Adipocyte (in vitro differentiated cells): ENCODE measurements at regions not wholly inside any gene's neighbourhood (a gene's known extent, or its start where the extent isn't known, plus 50 kb on each side); places are given as distances from the start of the nearest gene placed in this dataset.
A peak's percentile ranks its signal among the peaks of the same experiment; 100 is the strongest.

Experiments used
- DNase-seq: peaks from one replicate; pipeline ENCODE4 v3.0.0-alpha.2; 2015; ENCODE audit warnings: low read depth
- H3K27me3 ChIP-seq: replicated peaks from 2 replicates; pipeline ENCODE4 v1.7.0; 2013; ENCODE audit warnings: mild to moderate bottlenecking, low read length, moderate library complexity; ENCODE audit not compliant: control insufficient read depth, insufficient read depth
- H3K36me3 ChIP-seq: 2 replicates; pipeline ENCODE4 v1.7.0; 2013; ENCODE audit warnings: low read length, mild to moderate bottlenecking, moderate library complexity; ENCODE audit not compliant: control insufficient read depth, insufficient read depth, severe bottlenecking
- H3K4me1 ChIP-seq: 2 replicates; pipeline ENCODE4 v1.7.0; 2013; ENCODE audit warnings: mild to moderate bottlenecking, low read length, moderate library complexity; ENCODE audit not compliant: control insufficient read depth, insufficient read depth
- H3K4me3 ChIP-seq: 2 replicates; pipeline ENCODE4 v1.7.0; 2013; ENCODE audit warnings: mild to moderate bottlenecking, low read length, moderate library complexity
- H3K9ac ChIP-seq: 2 replicates; pipeline ENCODE4 v1.7.0; 2013; ENCODE audit warnings: mild to moderate bottlenecking, low read length, moderate library complexity
- H3K9me3 ChIP-seq: 2 replicates; pipeline ENCODE4 v1.7.0; 2013; ENCODE audit warnings: mild to moderate bottlenecking, low read length, moderate library complexity; ENCODE audit not compliant: control insufficient read depth

DNA sequence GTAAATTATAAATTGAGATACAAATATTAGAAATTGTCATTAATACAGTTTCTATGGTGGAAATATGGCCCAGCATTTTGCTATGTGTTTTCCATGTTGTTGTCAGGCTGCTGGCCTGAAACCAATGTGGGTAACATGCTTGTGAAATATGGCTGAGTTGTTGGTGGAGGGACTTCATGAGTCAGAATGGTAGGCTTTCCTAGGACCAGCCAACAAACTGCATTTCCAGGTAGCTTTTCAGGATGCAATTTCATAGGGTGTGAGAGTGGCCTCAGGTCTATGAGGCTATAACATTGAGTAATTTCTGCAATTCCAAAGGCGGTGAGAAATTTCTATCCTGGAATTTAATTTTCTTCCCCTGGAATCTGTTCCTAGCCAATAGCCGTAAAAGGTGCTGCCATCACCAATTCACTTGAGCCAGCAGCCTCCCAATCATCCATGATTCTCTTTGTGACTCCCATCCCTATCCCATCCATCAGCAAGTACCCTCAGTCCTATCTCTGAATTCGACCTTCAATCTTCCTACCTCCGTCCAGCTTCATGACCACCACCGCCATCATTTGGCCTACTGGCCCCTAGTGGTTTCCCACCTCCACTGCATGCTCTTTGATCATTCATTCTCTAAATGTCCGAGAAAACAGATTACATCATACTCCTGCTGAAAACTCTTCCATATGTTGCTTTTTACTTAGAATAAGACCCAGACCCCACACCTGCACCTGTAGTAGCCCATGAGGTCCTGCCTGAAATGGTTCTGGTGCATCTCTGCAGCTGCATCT lies 276.6 kb upstream of the CFAP20DC start:
- Histone ChIP-seq H3K9ac (no peak overlapping the region), H3K36me3 (no peaks in the 10 kb centered on the region)
- DNase-seq = no peak

DNA sequence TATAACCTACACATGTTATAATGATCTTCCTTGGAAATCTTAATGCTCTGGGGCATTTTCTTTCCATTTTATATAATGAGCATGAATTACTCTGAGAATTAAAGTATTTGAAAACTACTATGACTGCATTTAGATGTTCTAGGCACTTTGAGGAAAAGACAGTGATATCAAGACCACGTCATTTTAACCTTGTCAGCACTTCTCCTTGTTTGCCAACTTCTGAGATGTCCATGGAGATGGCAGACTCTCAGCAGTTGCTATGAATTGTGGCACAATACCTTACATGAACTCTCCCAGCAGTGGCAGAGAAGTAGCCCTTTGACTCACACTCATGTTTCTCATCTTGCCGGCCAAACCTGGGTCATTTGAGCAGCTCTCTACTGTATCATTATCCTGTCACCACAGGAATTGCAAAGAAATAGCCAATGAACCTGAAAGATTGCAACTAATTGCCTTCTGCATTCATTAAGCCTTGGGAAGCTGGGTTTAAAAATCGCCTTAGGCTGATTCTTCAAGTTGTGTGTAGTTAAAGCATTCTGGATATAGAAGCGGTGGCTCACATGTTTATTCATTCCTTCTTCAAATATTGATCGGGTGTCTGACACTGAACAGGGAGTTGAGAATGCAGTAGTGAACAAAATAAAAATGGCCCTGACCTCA lies 272.2 kb upstream of the CFAP20DC start:
- Histone ChIP-seq H3K9me3 (no peaks in the 10 kb centered on the region), H3K36me3 (no peaks in the 10 kb centered on the region)
- DNase-seq = no peak

More for the DNA sequence above, 276.6 kb upstream of the CFAP20DC start:
- Histone ChIP-seq H3K4me1 (no peaks in the 10 kb centered on the region), H3K9me3 (no peaks in the 10 kb centered on the region), H3K27me3 (no peaks in the 10 kb centered on the region), H3K4me3 (no peak overlapping the region)

DNA sequence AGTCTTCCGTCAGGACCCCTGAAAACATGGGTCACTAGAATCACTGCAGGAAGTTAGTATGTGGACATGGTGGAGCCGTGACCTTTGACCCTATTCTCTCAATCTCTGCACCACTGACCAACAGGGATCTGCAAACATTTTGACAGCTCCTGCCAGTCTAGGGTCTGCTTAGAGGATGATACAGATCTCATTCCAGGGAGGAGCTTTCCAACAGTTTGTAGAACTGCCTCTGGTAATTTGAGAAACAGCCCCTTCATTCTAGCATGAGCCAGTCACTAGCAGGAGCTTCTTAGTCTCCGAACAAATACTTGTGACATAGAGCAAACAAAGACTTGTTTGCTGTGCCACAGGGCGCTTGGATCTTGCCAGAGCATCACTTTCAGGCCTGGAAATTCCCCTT lies 270.3 kb upstream of the CFAP20DC start:
- no peak overlapping the region for H3K4me3 ChIP-seq
- no peak overlapping the region for H3K9ac ChIP-seq
- no peaks in the 10 kb centered on the region for H3K36me3 ChIP-seq
- DNase-seq = no peak
- no peaks in the 10 kb centered on the region for H3K9me3 ChIP-seq
- H3K4me1 ChIP-seq = peaks cover 10% of the 10 kb centered on the region
- no peaks in the 10 kb centered on the region for H3K27me3 ChIP-seq

More for the DNA sequence above, 272.2 kb upstream of the CFAP20DC start:
- no peak overlapping the region for H3K9ac ChIP-seq
- no peak overlapping the region for H3K4me3 ChIP-seq
- H3K27me3 ChIP-seq = no peaks in the 10 kb centered on the region
- peaks cover 10% of the 10 kb centered on the region for H3K4me1 ChIP-seq

DNA sequence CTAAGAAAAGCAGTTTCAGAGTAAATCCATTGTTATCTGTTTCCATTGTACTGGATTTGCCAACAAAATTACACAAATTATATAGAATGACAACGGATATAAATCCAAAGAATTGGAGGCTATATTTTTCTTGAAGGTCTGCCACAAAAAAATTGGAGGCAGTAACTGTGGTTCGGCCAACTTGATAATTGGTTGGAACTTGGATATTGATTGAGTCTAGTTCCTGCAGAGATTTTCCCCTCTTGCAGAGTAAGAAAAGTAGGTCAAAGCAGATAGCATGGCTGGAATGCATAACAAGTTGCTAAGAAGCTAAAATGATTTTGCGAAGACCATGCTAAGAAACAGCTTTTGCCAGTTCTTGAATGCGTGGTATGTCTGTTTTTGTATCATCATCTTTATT lies 269.6 kb upstream of the CFAP20DC start:
- H3K36me3 ChIP-seq = no peaks in the 10 kb centered on the region
- H3K4me3 ChIP-seq = no peak overlapping the region

DNA sequence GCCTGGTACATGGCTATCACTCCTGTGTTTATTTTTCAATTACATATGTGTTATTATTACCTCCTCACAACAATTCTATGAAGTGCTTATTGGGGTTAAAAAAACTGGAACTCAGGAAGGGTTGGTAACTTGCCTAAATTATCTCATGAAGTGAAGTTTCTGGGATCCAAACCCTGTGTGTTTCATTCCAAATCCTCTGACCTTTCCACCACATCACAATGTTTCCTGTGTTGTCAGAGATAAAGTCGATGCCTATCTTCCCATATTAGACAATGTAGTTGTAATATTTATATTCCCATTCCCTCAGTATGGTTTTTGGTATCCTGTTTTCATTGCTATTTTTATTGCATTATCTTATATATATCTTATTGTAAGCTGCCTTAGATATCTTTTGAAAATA lies 269.1 kb upstream of the CFAP20DC start:
- Histone ChIP-seq H3K9ac (no peak overlapping the region), H3K9me3 (no peaks in the 10 kb centered on the region), H3K4me3 (no peak overlapping the region), H3K27me3 (no peaks in the 10 kb centered on the region), H3K36me3 (no peaks in the 10 kb centered on the region), H3K4me1 (peaks cover 10% of the 10 kb centered on the region)
- DNase-seq = no peak

More for the DNA sequence above, 269.6 kb upstream of the CFAP20DC start:
- Histone ChIP-seq H3K9me3 (no peaks in the 10 kb centered on the region), H3K9ac (no peak overlapping the region), H3K4me1 (peaks cover 10% of the 10 kb centered on the region), H3K27me3 (no peaks in the 10 kb centered on the region)
- no peak for DNase-seq

DNA sequence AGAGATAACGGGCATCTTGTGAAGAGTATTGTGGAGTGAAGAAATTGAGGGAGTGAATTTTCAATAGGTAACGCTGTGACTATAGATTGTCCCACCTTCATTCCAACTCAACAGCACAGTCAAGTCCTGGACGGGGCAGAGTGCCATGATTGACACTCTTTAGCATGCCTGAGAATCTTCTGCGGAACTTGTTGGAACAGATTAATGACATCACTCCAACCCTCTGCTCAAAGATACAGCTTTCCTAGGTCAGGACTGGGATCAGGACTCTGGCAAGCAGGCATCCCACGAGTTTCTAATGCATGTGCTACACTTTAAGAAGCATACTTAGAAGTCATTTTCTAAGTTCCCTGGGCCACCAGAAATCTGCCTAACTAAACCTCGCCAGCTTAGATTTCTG lies 267.6 kb upstream of the CFAP20DC start:
- Histone ChIP-seq H3K36me3 (no peaks in the 10 kb centered on the region), H3K9me3 (no peaks in the 10 kb centered on the region), H3K9ac (no peak overlapping the region), H3K27me3 (no peaks in the 10 kb centered on the region), H3K4me1 (peaks cover 16% of the 10 kb centered on the region), H3K4me3 (no peak overlapping the region)
- DNase-seq = no peak

DNA sequence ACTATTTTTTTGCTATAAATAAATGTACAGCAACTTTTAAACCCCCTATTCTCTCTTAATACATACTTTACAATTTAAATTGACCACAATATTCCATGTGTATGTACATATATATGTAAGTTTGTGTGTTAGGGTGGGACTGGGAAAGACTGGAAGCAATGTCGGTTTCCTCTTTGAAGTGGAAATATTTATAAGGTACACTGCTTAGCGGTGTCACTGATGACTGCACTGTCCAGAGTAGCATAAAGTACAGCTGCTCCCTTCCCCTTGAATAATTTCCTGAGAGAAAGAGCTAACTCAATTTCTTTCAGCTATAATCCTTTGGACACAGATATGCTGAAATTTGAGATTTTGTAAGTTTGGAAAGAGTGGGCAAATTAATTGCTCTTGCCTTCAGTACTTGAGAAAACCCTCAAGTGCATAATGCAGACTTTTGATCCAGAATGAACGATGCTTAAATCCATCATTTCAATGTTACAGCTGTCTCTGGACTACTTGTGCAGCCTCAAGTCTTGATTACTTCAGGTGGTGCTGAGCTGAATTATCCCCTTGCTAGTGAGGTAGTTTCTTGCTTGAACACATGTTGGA lies 267.0 kb upstream of the CFAP20DC start:
- H3K4me1 ChIP-seq = peaks cover 16% of the 10 kb centered on the region
- H3K27me3 ChIP-seq = no peaks in the 10 kb centered on the region
- no peak overlapping the region for H3K4me3 ChIP-seq
- no peaks in the 10 kb centered on the region for H3K36me3 ChIP-seq
- no peaks in the 10 kb centered on the region for H3K9me3 ChIP-seq
- no peak overlapping the region for H3K9ac ChIP-seq
- no peak for DNase-seq

DNA sequence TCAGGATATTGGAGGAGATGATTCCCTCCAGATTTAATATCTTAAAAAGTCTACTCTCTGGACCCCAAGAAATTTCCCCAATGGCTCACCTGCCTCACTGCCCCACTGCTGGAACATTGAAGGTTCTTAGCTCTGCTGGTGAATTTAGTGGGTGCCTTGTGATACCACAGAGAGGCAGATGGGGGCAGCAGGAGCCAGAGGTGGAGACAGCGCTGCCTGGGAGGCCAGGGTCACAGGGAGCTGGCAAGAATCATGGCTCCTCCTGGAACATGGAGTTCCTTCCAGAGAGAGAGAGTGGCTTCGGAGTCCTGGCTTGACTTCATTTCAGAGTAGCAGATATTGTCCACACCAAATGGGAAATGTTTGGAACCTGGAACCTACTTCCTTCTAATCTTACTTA lies 263.5 kb upstream of the CFAP20DC start:
- H3K4me1 ChIP-seq = peaks cover 6% of the 10 kb centered on the region
- H3K4me3 ChIP-seq = no peak overlapping the region
- no peaks in the 10 kb centered on the region for H3K36me3 ChIP-seq
- H3K27me3 ChIP-seq = no peaks in the 10 kb centered on the region
- no peak overlapping the region for H3K9ac ChIP-seq
- DNase-seq = peak; percentile 28
- H3K9me3 ChIP-seq = no peaks in the 10 kb centered on the region

DNA sequence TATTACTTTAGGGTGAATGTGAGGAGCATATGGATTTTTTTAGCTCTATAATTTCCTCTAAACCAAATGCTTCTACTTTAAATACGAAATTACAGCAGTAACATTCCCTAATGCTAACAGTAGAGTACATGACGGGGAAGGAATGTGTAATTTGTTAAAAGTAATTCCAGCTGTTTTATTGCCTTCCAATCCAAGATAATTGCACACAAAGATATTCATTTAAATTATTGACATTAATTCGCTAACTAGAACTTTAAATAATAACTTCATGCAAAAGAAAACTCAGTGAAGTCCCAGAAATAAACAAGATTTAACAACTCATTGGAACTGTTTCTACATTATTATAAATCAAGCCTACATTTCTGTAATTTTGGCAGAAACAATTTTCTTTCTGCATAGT lies 261.4 kb upstream of the CFAP20DC start:
- Histone ChIP-seq H3K27me3 (no peaks in the 10 kb centered on the region), H3K9me3 (no peaks in the 10 kb centered on the region), H3K9ac (no peak overlapping the region), H3K4me1 (peaks cover 6% of the 10 kb centered on the region), H3K36me3 (no peaks in the 10 kb centered on the region), H3K4me3 (no peak overlapping the region)
- DNase-seq = no peak

DNA sequence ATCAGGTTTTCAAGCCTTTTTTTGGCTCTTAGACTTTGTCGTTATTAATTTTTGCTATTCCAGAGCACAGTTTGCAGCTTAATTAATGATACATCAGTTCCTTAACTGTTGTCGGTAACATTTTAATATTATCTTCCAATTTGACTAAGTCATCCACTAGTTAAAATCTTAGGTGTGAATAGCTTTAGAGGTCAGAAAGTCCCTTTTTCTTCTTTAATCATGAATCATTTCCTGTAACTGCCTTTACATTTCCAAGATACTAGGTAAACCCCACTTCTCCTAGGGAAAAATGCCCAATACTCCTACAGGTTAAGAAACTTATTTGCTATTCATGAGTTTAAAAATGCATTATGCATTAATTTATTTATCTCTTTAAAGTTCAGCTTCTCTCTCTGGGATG lies 260.9 kb upstream of the CFAP20DC start:
- no peak for DNase-seq
- H3K4me1 ChIP-seq = peaks cover 6% of the 10 kb centered on the region
- no peaks in the 10 kb centered on the region for H3K36me3 ChIP-seq
- H3K4me3 ChIP-seq = no peak overlapping the region
- no peak overlapping the region for H3K9ac ChIP-seq
- H3K9me3 ChIP-seq = no peaks in the 10 kb centered on the region
- no peaks in the 10 kb centered on the region for H3K27me3 ChIP-seq

DNA sequence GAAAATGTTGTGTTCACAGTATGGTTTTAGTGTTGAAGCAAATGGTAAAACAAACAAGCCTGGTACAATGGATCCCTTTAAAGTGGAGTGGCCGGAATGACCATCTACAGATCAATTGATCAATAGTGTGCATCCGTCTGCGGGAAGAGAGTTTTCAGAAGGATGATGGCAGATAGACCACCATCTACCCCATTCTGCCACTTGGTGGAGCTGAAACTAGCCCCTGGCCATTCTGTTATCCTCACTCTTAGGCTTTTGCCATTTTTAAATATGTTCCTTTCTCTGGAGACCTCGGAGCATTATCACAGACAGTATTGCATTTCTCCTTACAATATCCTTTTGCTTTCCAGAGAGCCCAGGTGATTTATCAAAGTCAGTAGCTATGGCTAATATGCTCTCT lies 258.9 kb upstream of the CFAP20DC start:
- H3K4me3 ChIP-seq = no peak overlapping the region
- no peak for DNase-seq
- peaks cover 4% of the 10 kb centered on the region for H3K4me1 ChIP-seq
- no peak overlapping the region for H3K9ac ChIP-seq
- H3K36me3 ChIP-seq = no peaks in the 10 kb centered on the region
- H3K27me3 ChIP-seq = no peaks in the 10 kb centered on the region
- no peaks in the 10 kb centered on the region for H3K9me3 ChIP-seq
